SW480 (cell line): ENCODE measurements at regions not wholly inside any gene's neighbourhood (a gene's known extent, or its start where the extent isn't known, plus 50 kb on each side); places are given as distances from the start of the nearest gene placed in this dataset.
A peak's percentile ranks its signal among the peaks of the same experiment; 100 is the strongest.
"Not testable (repeated sequence)": the region's sequence is repeated elsewhere in the genome, so short reads cannot be mapped to it uniquely, and the experiment has no call there.

Experiments used
- DNase-seq: peaks from one replicate; pipeline ENCODE4 v3.0.0-alpha.2; 2016; ENCODE audit warnings: low spot score

- DNase-seq: no peak
Measured at GRCh38 chr11:25615069-25615468, 716.9 kb upstream of the ANO3 start.

- no peak for DNase-seq
Measured at GRCh38 chr11:25615841-25616240, 716.1 kb upstream of the ANO3 start.

- DNase-seq: no peak
Measured at GRCh38 chr11:25625094-25625493, 706.8 kb upstream of the ANO3 start.

GRCh38 chr11:25628030-25628429 lies 703.9 kb upstream of the ANO3 start:
- DNase-seq: no peak

- DNase-seq: no peak
Measured at GRCh38 chr11:25633230-25633629, 698.7 kb upstream of the ANO3 start.

GRCh38 chr11:25649220-25649619 lies 682.7 kb upstream of the ANO3 start:
- not testable (repeated sequence) for DNase-seq

- no peak for DNase-seq
Measured at GRCh38 chr11:25650319-25650718, 681.6 kb upstream of the ANO3 start.

- no peak for DNase-seq
Measured at GRCh38 chr11:25655636-25656035, 676.3 kb upstream of the ANO3 start.

- DNase-seq: no peak
Measured at GRCh38 chr11:25658916-25659315, 673.0 kb upstream of the ANO3 start.

- no peak for DNase-seq
Measured at GRCh38 chr11:25659706-25660105, 672.2 kb upstream of the ANO3 start.

GRCh38 chr11:25667871-25668270 lies 664.1 kb upstream of the ANO3 start:
- DNase-seq: no peak

- DNase-seq: no peak
Measured at GRCh38 chr11:25691959-25692358, 640.0 kb upstream of the ANO3 start.

- DNase-seq: no peak
Measured at GRCh38 chr11:25702417-25702816, 629.5 kb upstream of the ANO3 start.

- DNase-seq: no peak
Measured at GRCh38 chr11:25710975-25711374, 621.0 kb upstream of the ANO3 start.

GRCh38 chr11:25727944-25728343 lies 604.0 kb upstream of the ANO3 start:
- DNase-seq: no peak

GRCh38 chr11:25730230-25730629 lies 601.7 kb upstream of the ANO3 start:
- no peak for DNase-seq

GRCh38 chr11:25733777-25734176 lies 598.2 kb upstream of the ANO3 start:
- no peak for DNase-seq

- DNase-seq: peak; percentile 2
Measured at GRCh38 chr11:25734591-25735211, 597.2 kb upstream of the ANO3 start.

GRCh38 chr11:25737071-25737675 lies 594.8 kb upstream of the ANO3 start:
- no peak for DNase-seq

- DNase-seq: no peak
Measured at GRCh38 chr11:25741886-25742285, 590.0 kb upstream of the ANO3 start.

- no peak for DNase-seq
Measured at GRCh38 chr11:25742800-25743199, 589.1 kb upstream of the ANO3 start.

GRCh38 chr11:25755381-25755780 lies 576.5 kb upstream of the ANO3 start:
- DNase-seq: no peak

GRCh38 chr11:25755918-25756584 lies 575.9 kb upstream of the ANO3 start:
- no peak for DNase-seq
